Renal cortical epithelial cell (primary cell): ENCODE measurements at regions not wholly inside any gene's neighbourhood (a gene's known extent, or its start where the extent isn't known, plus 50 kb on each side); places are given as distances from the start of the nearest gene placed in this dataset.
"Not testable (repeated sequence)": the region's sequence is repeated elsewhere in the genome, so short reads cannot be mapped to it uniquely, and the experiment has no call there.

Experiments used
- DNase-seq: peaks from one replicate; pipeline ENCODE4 v3.0.0-alpha.2; 2011; ENCODE audit warnings: low read depth

GRCh38 chr1:243074224-243074623 lies 180.9 kb downstream of the CEP170 start:
- DNase-seq: not testable (repeated sequence)

- DNase-seq: not testable (repeated sequence)
Observed at GRCh38 chr1:243067056-243067455, 188.0 kb downstream of the CEP170 start.

- DNase-seq: not testable (repeated sequence)
Observed at GRCh38 chr1:243061965-243062364, 193.1 kb downstream of the CEP170 start.

- DNase-seq: not testable (repeated sequence)
Observed at GRCh38 chr1:243055510-243055909, 199.6 kb downstream of the CEP170 start.

GRCh38 chr1:243055091-243055490 lies 200.0 kb downstream of the CEP170 start:
- peak; percentile 0 for DNase-seq

- DNase-seq: not testable (repeated sequence)
Observed at GRCh38 chr1:243054681-243055080, 200.4 kb downstream of the CEP170 start.

GRCh38 chr1:243053048-243053447 lies 202.0 kb downstream of the CEP170 start:
- not testable (repeated sequence) for DNase-seq

- DNase-seq: not testable (repeated sequence)
Observed at GRCh38 chr1:243050613-243051012, 204.5 kb downstream of the CEP170 start.

- not testable (repeated sequence) for DNase-seq
Observed at GRCh38 chr1:243049716-243050115, 205.4 kb downstream of the CEP170 start.

GRCh38 chr1:243021365-243021764 lies 233.7 kb downstream of the CEP170 start:
- DNase-seq: not testable (repeated sequence)

- not testable (repeated sequence) for DNase-seq
Observed at GRCh38 chr1:243019030-243019635, 235.9 kb downstream of the CEP170 start.

GRCh38 chr1:243010719-243011118 lies 244.4 kb downstream of the CEP170 start:
- DNase-seq: not testable (repeated sequence)

GRCh38 chr1:243001003-243001402 lies 254.1 kb downstream of the CEP170 start:
- DNase-seq: not testable (repeated sequence)

- DNase-seq: not testable (repeated sequence)
Observed at GRCh38 chr1:242992776-242993175, 262.3 kb downstream of the CEP170 start.

GRCh38 chr1:242985096-242985495 lies 270.0 kb downstream of the CEP170 start:
- not testable (repeated sequence) for DNase-seq

- not testable (repeated sequence) for DNase-seq
Observed at GRCh38 chr1:242973341-242973740, 281.7 kb downstream of the CEP170 start.

- DNase-seq: no peak
Observed at GRCh38 chr1:242966892-242967291, 288.2 kb downstream of the CEP170 start.

- DNase-seq: not testable (repeated sequence)
Observed at GRCh38 chr1:242959397-242959796, 295.7 kb downstream of the CEP170 start.

- DNase-seq: not testable (repeated sequence)
Observed at GRCh38 chr1:242954945-242955344, 300.1 kb downstream of the CEP170 start.

- no peak for DNase-seq
Observed at GRCh38 chr1:242946206-242946605, 308.9 kb downstream of the CEP170 start.

GRCh38 chr1:242936725-242937124 lies 318.4 kb downstream of the CEP170 start:
- not testable (repeated sequence) for DNase-seq

GRCh38 chr1:242924717-242925116 lies 330.4 kb downstream of the CEP170 start:
- not testable (repeated sequence) for DNase-seq

- not testable (repeated sequence) for DNase-seq
Observed at GRCh38 chr1:242923603-242924002, 331.5 kb downstream of the CEP170 start.

- not testable (repeated sequence) for DNase-seq
Observed at GRCh38 chr1:242914729-242915128, 340.4 kb downstream of the CEP170 start.
